IMR-90 (cell line): ENCODE measurements at regions not wholly inside any gene's neighbourhood (a gene's known extent, or its start where the extent isn't known, plus 50 kb on each side); places are given as distances from the start of the nearest gene placed in this dataset.

ENCODE experiments used
- ATAC-seq: fragments of 200-7000 bp; cut with Tn5 transposase; 2 replicates; pipeline ENCODE4 v1.9.1; 2020; ENCODE audit warnings: low read depth, mild to moderate bottlenecking, moderate library complexity
- BruUV-seq: library from RNA; stranded (reverse); fragments of 400-500 nt; replicated peaks from 2 replicates; lab custom pipeline; 2021; lab: Mats Ljungman, UMichigan
- CTCF ChIA-PET: fragments of 300-600 bp; formaldehyde crosslinking; extraction: SDS; loops from one replicate; lab custom pipeline; 2021; ENCODE audit warnings: antibody characterized with exemption; lab: Yijun Ruan, JAX
- POLR2A ChIA-PET: fragments of 300-600 bp; sonication (Branson Sonifier 250); formaldehyde crosslinking; loops from one replicate; lab custom pipeline; 2022; ENCODE audit warnings: antibody characterized with exemption; ENCODE audit not compliant: unreplicated experiment; lab: Charles Lee
- DNase-seq: peaks from one replicate; pipeline ENCODE4 v3.0.0; 2013
- H2AFZ ChIP-seq: replicated peaks from 2 replicates; pipeline ENCODE3; 2013; ENCODE audit warnings: low read length, mild to moderate bottlenecking; ENCODE audit not compliant: poor library complexity
- H2AK5ac ChIP-seq: 2 replicates; pipeline ENCODE4 v1.6.1; 2013; ENCODE audit warnings: low read depth, low read length, inconsistent platforms
- H2AK9ac ChIP-seq: replicated peaks from 2 replicates; pipeline ENCODE3; 2013; ENCODE audit warnings: mild to moderate bottlenecking, low read depth, low read length, moderate library complexity; ENCODE audit not compliant: poor library complexity
- H2BK120ac ChIP-seq: 2 replicates; pipeline ENCODE4 v1.6.1; 2013; ENCODE audit warnings: low read depth, low read length, inconsistent platforms
- H2BK15ac ChIP-seq: 3 replicates; pipeline ENCODE4 v1.6.1; 2013; ENCODE audit warnings: low read depth, low read length, inconsistent platforms
- H2BK20ac ChIP-seq: 2 replicates; pipeline ENCODE4 v1.6.1; 2013; ENCODE audit warnings: low read depth, mild to moderate bottlenecking, inconsistent platforms, low read length, moderate library complexity
- H2BK5ac ChIP-seq: 2 replicates; pipeline ENCODE4 v1.6.1; 2013; ENCODE audit warnings: mild to moderate bottlenecking, low read depth, low read length, inconsistent platforms; ENCODE audit not compliant: poor library complexity, severe bottlenecking
- H3K14ac ChIP-seq: replicated peaks from 2 replicates; pipeline ENCODE4 v1.6.1; 2013; ENCODE audit warnings: low read depth, low read length, inconsistent platforms
- H3K18ac ChIP-seq: 2 replicates; pipeline ENCODE4 v1.6.1; 2013; ENCODE audit warnings: low read depth, low read length, control low read depth
- H3K23ac ChIP-seq: 2 replicates; pipeline ENCODE4 v1.6.1; 2013; ENCODE audit warnings: low read depth, low read length, inconsistent platforms
- H3K27ac ChIP-seq: 2 replicates; pipeline ENCODE4 v1.5.1; 2013; ENCODE audit warnings: mild to moderate bottlenecking, control low read depth, low read length; ENCODE audit not compliant: insufficient read depth
- H3K27me3 ChIP-seq: 2 replicates; pipeline ENCODE4 v1.6.1; 2013; ENCODE audit warnings: low read length; ENCODE audit not compliant: control insufficient read depth, insufficient read depth
- H3K36me3 ChIP-seq: 2 replicates; pipeline ENCODE4 v1.6.1; 2013; ENCODE audit warnings: low read length, mixed read lengths; ENCODE audit not compliant: control insufficient read depth, insufficient read depth
- H3K4ac ChIP-seq: 2 replicates; pipeline ENCODE4 v1.6.1; 2013; ENCODE audit warnings: low read depth, low read length, inconsistent platforms
- H3K4me1 ChIP-seq: 2 replicates; pipeline ENCODE4 v1.6.1; 2013; ENCODE audit warnings: low read length, mixed read lengths; ENCODE audit not compliant: control insufficient read depth, insufficient read depth
- H3K4me2 ChIP-seq: 2 replicates; pipeline ENCODE4 v1.6.1; 2013; ENCODE audit warnings: low read depth, mild to moderate bottlenecking, control low read depth, low read length, moderate library complexity
- H3K4me3 ChIP-seq: 2 replicates; pipeline ENCODE4 v1.5.1; 2013; ENCODE audit warnings: low read depth, mild to moderate bottlenecking, control low read depth, low read length, moderate library complexity; ENCODE audit not compliant: insufficient read depth
- H3K56ac ChIP-seq: 2 replicates; pipeline ENCODE4 v1.6.1; 2013; ENCODE audit warnings: low read length, inconsistent platforms; ENCODE audit not compliant: insufficient read depth; ENCODE audit errors: extremely low read depth
- H3K79me1 ChIP-seq, 2 experiments: 2 replicates each; pipeline ENCODE4 v1.6.1; 2013; ENCODE audit warnings: low read length in 2 of 2, inconsistent platforms in 1 of 2, low read depth in 1 of 2
- H3K9ac ChIP-seq: 2 replicates; pipeline ENCODE4 v1.6.1; 2013; ENCODE audit warnings: low read depth, low read length, control low read depth
- H3K9me1 ChIP-seq: 2 replicates; pipeline ENCODE4 v1.6.1; 2013; ENCODE audit warnings: low read length, inconsistent platforms; ENCODE audit not compliant: insufficient read depth
- H3K9me3 ChIP-seq: 2 replicates; pipeline ENCODE4 v1.6.1; 2013; ENCODE audit warnings: low read length; ENCODE audit not compliant: control insufficient read depth, insufficient read depth
- H4K20me1 ChIP-seq: 2 replicates; pipeline ENCODE4 v1.6.1; 2013; ENCODE audit warnings: low read length, inconsistent platforms; ENCODE audit not compliant: insufficient read depth
- H4K5ac ChIP-seq: 2 replicates; pipeline ENCODE4 v1.6.1; 2013; ENCODE audit warnings: mild to moderate bottlenecking, low read depth, low read length, control low read depth
- H4K8ac ChIP-seq, 2 experiments: 2 replicates each; pipeline ENCODE4 v1.6.1; 2013; ENCODE audit warnings: low read depth in 2 of 2, low read length in 2 of 2, control low read depth in 1 of 2, inconsistent platforms in 1 of 2
- H4K91ac ChIP-seq: 2 replicates; pipeline ENCODE4 v1.6.1; 2013; ENCODE audit warnings: low read depth, low read length, inconsistent platforms; ENCODE audit not compliant: insufficient read depth
- BHLHE40 ChIP-seq: fragments of 150-350 bp; IDR thresholded peaks from 2 replicates; pipeline ENCODE4 v1.6.1; 2016; ENCODE audit warnings: mild to moderate bottlenecking, low read depth, low read length
- CEBPB ChIP-seq: IDR thresholded peaks from 2 replicates; pipeline ENCODE4 v1.6.1; 2012; ENCODE audit warnings: low read depth, low read length, improper control_type of control experiment
- CHD1 ChIP-seq: IDR thresholded peaks from 2 replicates; pipeline ENCODE4 v1.6.1; 2012; ENCODE audit warnings: low read depth, low read length, improper control_type of control experiment
- FOS ChIP-seq: fragments of 150-350 bp; IDR thresholded peaks from 2 replicates; pipeline ENCODE4 v1.6.1; 2016; ENCODE audit warnings: low read depth, low read length
- MAFK ChIP-seq: IDR thresholded peaks from 2 replicates; pipeline ENCODE4 v1.6.1; 2012; ENCODE audit warnings: low read depth, low read length, improper control_type of control experiment
- MAZ ChIP-seq: IDR thresholded peaks from 2 replicates; pipeline ENCODE4 v1.6.1; 2012; ENCODE audit warnings: low read depth, mild to moderate bottlenecking, low read length, improper control_type of control experiment, moderate library complexity, borderline replicate concordance
- MXI1 ChIP-seq: IDR thresholded peaks from 2 replicates; pipeline ENCODE4 v1.6.1; 2012; ENCODE audit warnings: low read depth, mild to moderate bottlenecking, low read length, moderate library complexity, borderline replicate concordance
- NFE2L2 ChIP-seq: fragments of 150-350 bp; IDR thresholded peaks from 2 replicates; pipeline ENCODE4 v1.6.1; 2016; ENCODE audit warnings: low read depth, mild to moderate bottlenecking, low read length
- POLR2A ChIP-seq: IDR thresholded peaks from 2 replicates; pipeline ENCODE4 v1.6.1; 2012; ENCODE audit warnings: mild to moderate bottlenecking, low read depth, low read length
- RAD21 ChIP-seq: IDR thresholded peaks from 2 replicates; pipeline ENCODE4 v1.6.1; 2012; ENCODE audit warnings: low read length, improper control_type of control experiment
- RCOR1 ChIP-seq: IDR thresholded peaks from 2 replicates; pipeline ENCODE4 v1.6.1; 2012; ENCODE audit warnings: mild to moderate bottlenecking, low read length, improper control_type of control experiment; ENCODE audit not compliant: insufficient replicate concordance
- RFX5 ChIP-seq: IDR thresholded peaks from 2 replicates; pipeline ENCODE4 v1.8.0; 2012; ENCODE audit warnings: low read depth, mild to moderate bottlenecking, low read length, moderate library complexity
- SMC3 ChIP-seq: fragments of 150-350 bp; IDR thresholded peaks from 2 replicates; pipeline ENCODE4 v1.6.1; 2016; ENCODE audit warnings: low read depth, mild to moderate bottlenecking, antibody characterized with exemption, low read length, moderate library complexity
- WGBS, 2 experiments: methylation state at CpG; one replicate each; pipeline versions ENCODE4 v1.1.5 to v1.1.7; 2013; ENCODE audit warnings: missing lambda C conversion rate in 2 of 2; ENCODE audit not compliant: insufficient read length in 1 of 2; ENCODE audit errors: extremely low coverage in 2 of 2; 5-methylcytosine and 5-hydroxymethylcytosine counted together
- dilution Hi-C: fragments of 300-500 bp; cut with HindIII; formaldehyde crosslinking; loops from one replicate; pipeline ENCODE4 v1.14.3; 2018; ENCODE audit warnings: low sequenced_read_pairs; ENCODE audit not compliant: unreplicated experiment
- in situ Hi-C: fragments of 300-500 bp; cut with MboI; formaldehyde crosslinking; loops from 3 replicates; pipeline ENCODE4 v1.14.3; 2019; ENCODE audit warnings: low sequenced_read_pairs, inconsistent platforms, mixed read lengths
- intact Hi-C: fragments of 100-400 bp; cut with micrococcal nuclease; formaldehyde crosslinking; loops from 2 replicates; pipeline ENCODE4 v1.10.0; 2022
- TF ChIP-seq, protein P1 (sequence below): fragments of 150-350 bp; IDR thresholded peaks from 2 replicates; pipeline ENCODE4 v1.6.1; 2016; ENCODE audit warnings: low read depth, mild to moderate bottlenecking, low read length, moderate library complexity, borderline replicate concordance
- TF ChIP-seq, protein P2 (sequence below): conservative IDR thresholded peaks from 2 replicates; pipeline ENCODE4 v1.5.1; 2012; ENCODE audit warnings: mild to moderate bottlenecking, low read depth, low read length, improper control_type of control experiment
- TF ChIP-seq, protein P3 (sequence below): fragments of 150-350 bp; IDR thresholded peaks from 2 replicates; pipeline ENCODE4 v1.6.1; 2017; ENCODE audit warnings: mild to moderate bottlenecking, antibody characterized with exemption, low read length, low read depth

DNA sequence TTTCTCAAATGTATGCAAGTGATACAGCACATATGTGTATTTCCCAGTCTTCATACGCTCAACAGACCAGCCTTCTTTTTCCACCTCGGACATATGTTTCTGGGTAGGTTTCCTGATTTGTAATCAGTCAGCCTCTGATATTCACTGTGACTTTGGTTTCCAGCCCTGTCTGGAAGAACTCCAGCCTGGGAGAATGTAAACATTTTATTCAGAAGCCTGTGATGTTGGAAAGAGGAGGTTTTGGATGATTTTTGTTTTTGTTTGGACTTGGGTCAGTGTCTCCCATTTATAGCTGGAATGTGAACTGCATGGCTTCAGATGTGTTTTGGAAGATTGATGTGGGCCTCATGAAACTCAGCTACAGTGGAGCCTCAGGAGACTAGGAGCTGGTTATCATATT lies 172.2 kb upstream of the CENPW start:
- TF ChIP-seq, protein P1, sequence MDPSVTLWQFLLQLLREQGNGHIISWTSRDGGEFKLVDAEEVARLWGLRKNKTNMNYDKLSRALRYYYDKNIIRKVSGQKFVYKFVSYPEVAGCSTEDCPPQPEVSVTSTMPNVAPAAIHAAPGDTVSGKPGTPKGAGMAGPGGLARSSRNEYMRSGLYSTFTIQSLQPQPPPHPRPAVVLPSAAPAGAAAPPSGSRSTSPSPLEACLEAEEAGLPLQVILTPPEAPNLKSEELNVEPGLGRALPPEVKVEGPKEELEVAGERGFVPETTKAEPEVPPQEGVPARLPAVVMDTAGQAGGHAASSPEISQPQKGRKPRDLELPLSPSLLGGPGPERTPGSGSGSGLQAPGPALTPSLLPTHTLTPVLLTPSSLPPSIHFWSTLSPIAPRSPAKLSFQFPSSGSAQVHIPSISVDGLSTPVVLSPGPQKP, result no peak
- TF ChIP-seq BHLHE40 (no peak), RAD21 (no peak), MXI1 (no peak), FOS (no peak), CEBPB (no peak), SMC3 (no peak), RCOR1 (no peak), MAFK (no peak), CHD1 (no peak), RFX5 (no peak), NFE2L2 (no peak), POLR2A (no peak), MAZ (no peak)
- TF ChIP-seq, protein P2, sequence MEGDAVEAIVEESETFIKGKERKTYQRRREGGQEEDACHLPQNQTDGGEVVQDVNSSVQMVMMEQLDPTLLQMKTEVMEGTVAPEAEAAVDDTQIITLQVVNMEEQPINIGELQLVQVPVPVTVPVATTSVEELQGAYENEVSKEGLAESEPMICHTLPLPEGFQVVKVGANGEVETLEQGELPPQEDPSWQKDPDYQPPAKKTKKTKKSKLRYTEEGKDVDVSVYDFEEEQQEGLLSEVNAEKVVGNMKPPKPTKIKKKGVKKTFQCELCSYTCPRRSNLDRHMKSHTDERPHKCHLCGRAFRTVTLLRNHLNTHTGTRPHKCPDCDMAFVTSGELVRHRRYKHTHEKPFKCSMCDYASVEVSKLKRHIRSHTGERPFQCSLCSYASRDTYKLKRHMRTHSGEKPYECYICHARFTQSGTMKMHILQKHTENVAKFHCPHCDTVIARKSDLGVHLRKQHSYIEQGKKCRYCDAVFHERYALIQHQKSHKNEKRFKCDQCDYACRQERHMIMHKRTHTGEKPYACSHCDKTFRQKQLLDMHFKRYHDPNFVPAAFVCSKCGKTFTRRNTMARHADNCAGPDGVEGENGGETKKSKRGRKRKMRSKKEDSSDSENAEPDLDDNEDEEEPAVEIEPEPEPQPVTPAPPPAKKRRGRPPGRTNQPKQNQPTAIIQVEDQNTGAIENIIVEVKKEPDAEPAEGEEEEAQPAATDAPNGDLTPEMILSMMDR, result no peak
- TF ChIP-seq, protein P3, sequence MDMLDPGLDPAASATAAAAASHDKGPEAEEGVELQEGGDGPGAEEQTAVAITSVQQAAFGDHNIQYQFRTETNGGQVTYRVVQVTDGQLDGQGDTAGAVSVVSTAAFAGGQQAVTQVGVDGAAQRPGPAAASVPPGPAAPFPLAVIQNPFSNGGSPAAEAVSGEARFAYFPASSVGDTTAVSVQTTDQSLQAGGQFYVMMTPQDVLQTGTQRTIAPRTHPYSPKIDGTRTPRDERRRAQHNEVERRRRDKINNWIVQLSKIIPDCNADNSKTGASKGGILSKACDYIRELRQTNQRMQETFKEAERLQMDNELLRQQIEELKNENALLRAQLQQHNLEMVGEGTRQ, result no peak
- H2BK120ac ChIP-seq, result no peak overlapping the region
- H2AK5ac ChIP-seq, result no peak overlapping the region
- no peaks in the 10 kb centered on the region for H3K4me1 ChIP-seq
- H3K9me3 ChIP-seq, result no peaks in the 10 kb centered on the region
- no peak overlapping the region for H2AK9ac ChIP-seq
- ATAC-seq (peak; percentile 72), DNase-seq (peak; percentile 38)
- no peak overlapping the region for H3K4me2 ChIP-seq
- no peak overlapping the region for H2AFZ ChIP-seq
- no peak overlapping the region for H4K91ac ChIP-seq
- no TSS peak for BruUV-seq
- no peak overlapping the region for H3K4me3 ChIP-seq
- no peaks in the 10 kb centered on the region for H3K36me3 ChIP-seq
- no CpG with 5 or more reads among the region's 2 CpGs for WGBS, 2 experiments
- H3K56ac ChIP-seq, result no peak overlapping the region
- no peak overlapping the region for H3K4ac ChIP-seq
- no peak overlapping the region for H3K23ac ChIP-seq
- no peak overlapping the region for H2BK15ac ChIP-seq
- intact Hi-C loops (no loop called here), in situ Hi-C loops (no loop called here), dilution Hi-C loops (no loop called here)
- H2BK5ac ChIP-seq, result no peak overlapping the region
- no peak overlapping the region for H3K14ac ChIP-seq
- no peaks in the 10 kb centered on the region for H4K20me1 ChIP-seq
- ChIA-PET CTCF (interaction anchor here (1.3 to 1.6 kb wide), 2 partner anchors 10 to 135 kb away, joined by 5 read pairs; no protein-coding TSS in a partner anchor), POLR2A (no interaction called here)
- peaks cover 4% of the 10 kb centered on the region; the same call in 1 of the 2 replicates for H3K27me3 ChIP-seq
- H3K27ac ChIP-seq, result no peak overlapping the region
- no peak overlapping the region for H4K8ac ChIP-seq
- no peaks in the 10 kb centered on the region for H3K9me1 ChIP-seq
- no peak overlapping the region for H2BK20ac ChIP-seq
- H3K18ac ChIP-seq, result no peak overlapping the region
- H3K9ac ChIP-seq, result no peak overlapping the region
- H4K5ac ChIP-seq, result no peak overlapping the region
- H3K79me1 ChIP-seq, result no peaks in the 10 kb centered on the region
